ENCODE measurements at regions not wholly inside any gene's neighbourhood (a gene's known extent, or its start where the extent isn't known, plus 50 kb on each side); places are given as distances from the start of the nearest gene placed in this dataset.

- TF ChIP-seq CTCF (IDR thresholded peaks at IDR 0.05) = no peak
- TF ChIP-seq EP300 (IDR thresholded peaks at IDR 0.05; ENCODE audit: low read depth) = no peak
- TF ChIP-seq POLR2AphosphoS5 (IDR thresholded peaks at IDR 0.05) = no peak
Measured at GRCh38 chr15:81526029-81526428, 152.0 kb upstream of the TMC3 start.

Measured in transverse colon (tissue), 4 donors.